Thoracic aorta (tissue), 2 donors: ENCODE measurements at regions not wholly inside any gene's neighbourhood (a gene's known extent, or its start where the extent isn't known, plus 50 kb on each side); places are given as distances from the start of the nearest gene placed in this dataset.
"Not testable (repeated sequence)": the region's sequence is repeated elsewhere in the genome, so short reads cannot be mapped to it uniquely, and the experiment has no call there.

ENCODE experiments used
- ATAC-seq: fragments of 150-250 bp; one replicate; pipeline ENCODE4 v1.8.0; 2017; ENCODE audit warnings: low read depth; ENCODE audit not compliant: insufficient number of reproducible peaks, low FRiP score
- DNase-seq: peaks from one replicate; pipeline ENCODE4 v3.0.0-alpha.2; 2020; ENCODE audit warnings: low spot score
- H3K27ac ChIP-seq, 2 donors: fragments of 200-600 bp; sonication (generic); 1 replicate in 1 of 2; 2 replicates in 1 of 2; pipeline ENCODE4 v1.5.1; 2016; ENCODE audit warnings: mild to moderate bottlenecking in 2 of 2, moderate library complexity in 2 of 2
- H3K27me3 ChIP-seq: fragments of 200-600 bp; sonication (generic); replicated peaks from 2 replicates; pipeline ENCODE4 v1.6.0; 2016; ENCODE audit warnings: mild to moderate bottlenecking; ENCODE audit not compliant: insufficient read depth
- H3K36me3 ChIP-seq: fragments of 200-600 bp; sonication (generic); one replicate; pipeline ENCODE4 v1.5.1; 2016
- H3K4me1 ChIP-seq, 2 donors: fragments of 200-600 bp; sonication (generic); 1 replicate in 1 of 2; 2 replicates in 1 of 2; pipeline versions ENCODE4 v1.5.1 to v1.6.0; 2016; ENCODE audit warnings: low read depth in 2 of 2, mild to moderate bottlenecking in 1 of 2; ENCODE audit not compliant: control insufficient read depth in 1 of 2
- H3K4me3 ChIP-seq: fragments of 200-600 bp; sonication (generic); 2 replicates; pipeline ENCODE4 v1.5.1; 2016; ENCODE audit warnings: mild to moderate bottlenecking
- H3K9me3 ChIP-seq: fragments of 200-600 bp; sonication (generic); 2 replicates; pipeline ENCODE4 v1.5.1; 2016
- TF ChIP-seq, protein P1 (sequence below): fragments of 200-600 bp; sonication (generic); IDR thresholded peaks from one replicate; pipeline ENCODE4 v1.5.1; 2019; ENCODE audit warnings: antibody characterized with exemption

DNA sequence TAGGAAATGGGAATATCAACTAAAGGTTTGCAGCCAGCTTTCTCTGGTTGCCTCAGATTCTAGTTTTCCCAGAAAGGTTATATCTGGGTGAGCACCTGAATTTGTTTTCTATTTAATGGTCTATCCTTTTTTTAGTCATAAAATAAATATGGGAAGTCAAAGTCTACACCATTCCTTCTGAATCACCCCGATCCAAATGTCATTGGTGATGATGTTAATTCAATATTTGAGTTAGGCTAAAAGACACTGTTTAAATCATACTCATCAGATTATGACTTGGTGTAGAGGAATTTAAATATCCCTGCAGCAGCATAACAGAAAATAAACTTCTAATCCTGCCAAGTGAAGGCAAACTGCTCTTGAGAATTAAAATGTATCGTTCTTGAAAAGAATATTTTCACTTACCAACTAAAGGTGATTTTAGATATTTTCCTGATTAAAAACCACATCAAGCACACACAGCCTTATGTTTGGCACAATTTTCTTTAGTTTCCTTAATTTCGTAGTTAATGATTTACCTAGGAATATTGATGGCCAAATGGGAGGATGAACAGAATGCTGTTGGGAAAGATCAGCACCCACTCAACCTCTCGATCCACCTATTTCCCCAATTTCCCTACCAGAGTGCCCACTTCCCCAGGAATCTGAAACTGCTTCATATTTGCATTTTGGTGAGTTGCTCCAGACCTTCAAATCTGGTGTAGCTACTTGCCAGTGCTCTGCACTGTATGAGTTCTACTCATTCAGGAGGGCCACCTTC, 103.1 kb upstream of the TSLP start:
- DNase-seq (no peak), ATAC-seq (no peak)
- TF ChIP-seq, protein P1, sequence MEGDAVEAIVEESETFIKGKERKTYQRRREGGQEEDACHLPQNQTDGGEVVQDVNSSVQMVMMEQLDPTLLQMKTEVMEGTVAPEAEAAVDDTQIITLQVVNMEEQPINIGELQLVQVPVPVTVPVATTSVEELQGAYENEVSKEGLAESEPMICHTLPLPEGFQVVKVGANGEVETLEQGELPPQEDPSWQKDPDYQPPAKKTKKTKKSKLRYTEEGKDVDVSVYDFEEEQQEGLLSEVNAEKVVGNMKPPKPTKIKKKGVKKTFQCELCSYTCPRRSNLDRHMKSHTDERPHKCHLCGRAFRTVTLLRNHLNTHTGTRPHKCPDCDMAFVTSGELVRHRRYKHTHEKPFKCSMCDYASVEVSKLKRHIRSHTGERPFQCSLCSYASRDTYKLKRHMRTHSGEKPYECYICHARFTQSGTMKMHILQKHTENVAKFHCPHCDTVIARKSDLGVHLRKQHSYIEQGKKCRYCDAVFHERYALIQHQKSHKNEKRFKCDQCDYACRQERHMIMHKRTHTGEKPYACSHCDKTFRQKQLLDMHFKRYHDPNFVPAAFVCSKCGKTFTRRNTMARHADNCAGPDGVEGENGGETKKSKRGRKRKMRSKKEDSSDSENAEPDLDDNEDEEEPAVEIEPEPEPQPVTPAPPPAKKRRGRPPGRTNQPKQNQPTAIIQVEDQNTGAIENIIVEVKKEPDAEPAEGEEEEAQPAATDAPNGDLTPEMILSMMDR, result no peak
- H3K4me1 ChIP-seq, result no peaks in the 10 kb centered on the region
- no peak overlapping the region for H3K4me3 ChIP-seq
- no peak overlapping the region for H3K27ac ChIP-seq
- H3K9me3 ChIP-seq, result no peaks in the 10 kb centered on the region
- no peaks in the 10 kb centered on the region for H3K27me3 ChIP-seq
- no peaks in the 10 kb centered on the region for H3K36me3 ChIP-seq

DNA sequence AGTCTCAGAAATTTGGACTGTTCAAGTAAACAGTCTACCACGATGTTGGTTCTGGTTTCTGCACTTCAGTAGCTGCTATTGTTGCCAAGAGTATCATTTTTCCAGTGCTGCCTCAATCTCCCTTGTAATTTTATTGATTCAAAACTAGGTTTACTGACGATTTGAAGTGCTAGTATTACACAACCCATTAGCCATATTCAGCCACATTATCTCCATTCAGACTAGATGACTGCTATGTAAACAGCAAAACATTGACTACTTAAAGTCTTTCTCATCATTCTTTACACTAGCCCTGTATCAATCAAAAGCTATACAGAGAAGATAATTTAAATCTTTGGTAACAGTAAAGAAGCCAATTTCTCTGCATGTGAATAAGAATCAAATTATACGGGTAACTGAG, 102.0 kb upstream of the TSLP start:
- TF ChIP-seq, protein P1, result no peak
- no peak for ATAC-seq

DNA sequence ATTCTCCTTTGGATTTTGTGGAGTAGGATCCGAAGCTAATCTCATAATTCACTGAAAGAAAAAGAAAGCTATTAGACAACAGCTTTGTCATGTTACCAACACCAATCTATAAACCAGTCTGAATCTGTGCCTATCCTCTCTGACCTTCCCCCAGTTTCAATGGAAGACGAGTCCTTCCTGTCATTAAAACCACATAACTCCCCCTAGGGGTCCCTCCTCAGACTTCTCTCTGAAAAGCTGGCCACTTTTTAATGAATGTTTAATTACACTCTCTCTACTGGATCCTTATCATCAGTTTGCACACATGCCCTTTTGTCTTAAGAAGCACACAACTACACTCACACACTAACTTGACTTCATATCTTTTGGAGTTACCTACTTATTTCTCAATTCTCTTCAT, 98.0 kb upstream of the TSLP start:
- no peak for DNase-seq
- no peak overlapping the region for H3K4me3 ChIP-seq
- no peaks in the 10 kb centered on the region for H3K36me3 ChIP-seq
- H3K27me3 ChIP-seq, result no peaks in the 10 kb centered on the region
- H3K9me3 ChIP-seq, result no peaks in the 10 kb centered on the region
- TF ChIP-seq, protein P1, result no peak
- no peaks in the 10 kb centered on the region for H3K4me1 ChIP-seq
- no peak for ATAC-seq
- H3K27ac ChIP-seq, result no peak overlapping the region

More for the DNA sequence above, 102.0 kb upstream of the TSLP start:
- H3K4me3 ChIP-seq, result no peak overlapping the region
- no peaks in the 10 kb centered on the region for H3K4me1 ChIP-seq
- H3K9me3 ChIP-seq, result no peaks in the 10 kb centered on the region
- H3K36me3 ChIP-seq, result no peaks in the 10 kb centered on the region
- DNase-seq, result no peak
- H3K27ac ChIP-seq, result no peak overlapping the region
- no peaks in the 10 kb centered on the region for H3K27me3 ChIP-seq

DNA sequence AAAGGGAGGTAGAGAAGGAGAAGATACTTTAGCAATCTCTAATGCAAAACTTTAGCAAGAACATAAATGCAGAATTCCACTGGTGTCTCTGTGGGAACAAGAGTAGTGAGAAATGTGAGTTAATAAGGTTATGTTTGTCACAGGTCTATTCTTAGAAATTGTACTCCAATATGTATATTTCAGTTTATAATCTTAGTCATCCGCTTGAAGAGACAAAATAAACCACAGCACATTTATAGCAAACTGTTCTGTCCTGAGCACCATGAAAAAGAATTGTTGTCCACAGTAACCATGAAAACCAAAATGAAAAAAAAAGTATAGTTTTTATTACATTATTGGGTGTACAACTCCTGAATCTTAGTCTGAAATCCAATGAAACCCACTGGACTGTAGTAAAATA, 93.6 kb upstream of the TSLP start:
- H3K27me3 ChIP-seq, result no peaks in the 10 kb centered on the region
- no peaks in the 10 kb centered on the region for H3K36me3 ChIP-seq
- no peaks in the 10 kb centered on the region for H3K9me3 ChIP-seq
- no peak overlapping the region for H3K27ac ChIP-seq
- H3K4me3 ChIP-seq, result no peak overlapping the region
- ATAC-seq (no peak), DNase-seq (no peak)
- TF ChIP-seq, protein P1, result no peak
- no peaks in the 10 kb centered on the region for H3K4me1 ChIP-seq

DNA sequence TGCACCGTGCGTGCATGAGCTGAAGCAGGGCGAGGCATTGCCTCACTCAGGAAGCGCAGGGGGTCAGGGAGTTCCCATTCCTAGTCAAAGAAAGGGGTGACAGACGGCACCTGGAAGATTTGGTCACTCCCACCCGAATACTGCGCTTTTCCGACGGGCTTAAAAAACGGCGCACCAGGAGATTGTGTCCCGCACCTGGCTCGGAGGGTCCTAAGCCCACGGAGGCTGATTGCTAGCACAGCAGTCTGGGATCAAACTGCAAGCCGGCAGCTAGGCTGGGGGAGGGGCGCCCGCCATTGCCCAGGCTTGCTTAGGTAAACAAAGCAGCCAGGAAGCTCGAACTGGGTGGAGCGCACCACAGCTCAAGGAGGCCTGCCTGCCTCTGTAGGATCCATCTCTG, 85.6 kb upstream of the TSLP start:
- not testable (repeated sequence) for H3K36me3 ChIP-seq, H3K4me3 ChIP-seq, H3K27ac ChIP-seq, DNase-seq, H3K4me1 ChIP-seq, H3K27me3 ChIP-seq, ATAC-seq, H3K9me3 ChIP-seq

DNA sequence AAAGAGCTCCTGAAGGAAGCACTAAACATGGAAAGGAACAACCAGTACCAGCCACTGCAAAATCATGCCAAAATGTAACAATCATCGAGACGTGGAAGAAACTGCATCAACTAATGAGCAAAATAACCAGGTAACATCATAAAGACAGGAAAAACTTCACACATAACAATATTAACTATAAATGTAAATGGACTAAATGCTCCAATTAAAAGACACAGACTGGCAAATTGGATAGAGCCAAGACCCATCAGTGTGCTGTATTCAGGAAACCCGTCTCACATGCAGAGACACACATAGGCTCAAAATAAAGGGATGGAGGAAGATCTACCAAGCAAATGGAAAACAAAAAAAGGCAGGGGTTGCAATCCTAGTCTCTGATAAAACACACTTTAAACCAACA, 83.9 kb upstream of the TSLP start:
- DNase-seq, H3K36me3 ChIP-seq, H3K4me3 ChIP-seq, H3K9me3 ChIP-seq, H3K27me3 ChIP-seq, ATAC-seq, H3K27ac ChIP-seq, H3K4me1 ChIP-seq: not testable (repeated sequence)
